Immature natural killer cell (primary cell): ENCODE measurements at regions not wholly inside any gene's neighbourhood (a gene's known extent, or its start where the extent isn't known, plus 50 kb on each side); places are given as distances from the start of the nearest gene placed in this dataset.

Experiments used
- DNase-seq, 3 donors: peaks; one replicate each; pipeline ENCODE4 v3.0.0; 2022; ENCODE audit warnings: mixed read lengths in 1 of 3
- H3K27ac Mint-ChIP-seq, 6 donors: one replicate each; pipeline ENCODE4 v1.8.0; 2020; ENCODE audit warnings: mixed read lengths in 6 of 6, mild to moderate bottlenecking in 5 of 6, inconsistent platforms in 4 of 6, moderate library complexity in 3 of 6
- H3K27me3 Mint-ChIP-seq, 3 donors: one replicate each; pipeline ENCODE4 v1.8.0; 2020 to 2021; ENCODE audit warnings: low read depth in 3 of 3, mild to moderate bottlenecking in 3 of 3, mixed read lengths in 3 of 3, moderate library complexity in 3 of 3, inconsistent platforms in 1 of 3
- H3K36me3 Mint-ChIP-seq, 3 donors: one replicate each; pipeline ENCODE4 v1.8.0; 2020; ENCODE audit warnings: mixed read lengths in 3 of 3, inconsistent platforms in 2 of 3, mild to moderate bottlenecking in 2 of 3
- H3K4me1 Mint-ChIP-seq, 2 donors: one replicate each; pipeline ENCODE4 v1.8.0; 2020; ENCODE audit warnings: inconsistent platforms in 2 of 2, mild to moderate bottlenecking in 2 of 2, mixed read lengths in 2 of 2, moderate library complexity in 1 of 2
- H3K4me3 Mint-ChIP-seq, 5 donors: one replicate each; pipeline ENCODE4 v1.8.0; 2020; ENCODE audit warnings: mild to moderate bottlenecking in 5 of 5, mixed read lengths in 5 of 5, inconsistent platforms in 3 of 5, moderate library complexity in 3 of 5
- H3K9me3 Mint-ChIP-seq, 6 donors: one replicate each; pipeline ENCODE4 v1.8.0; 2020; ENCODE audit warnings: mild to moderate bottlenecking in 6 of 6, mixed read lengths in 6 of 6, inconsistent platforms in 4 of 6, moderate library complexity in 3 of 6

DNA sequence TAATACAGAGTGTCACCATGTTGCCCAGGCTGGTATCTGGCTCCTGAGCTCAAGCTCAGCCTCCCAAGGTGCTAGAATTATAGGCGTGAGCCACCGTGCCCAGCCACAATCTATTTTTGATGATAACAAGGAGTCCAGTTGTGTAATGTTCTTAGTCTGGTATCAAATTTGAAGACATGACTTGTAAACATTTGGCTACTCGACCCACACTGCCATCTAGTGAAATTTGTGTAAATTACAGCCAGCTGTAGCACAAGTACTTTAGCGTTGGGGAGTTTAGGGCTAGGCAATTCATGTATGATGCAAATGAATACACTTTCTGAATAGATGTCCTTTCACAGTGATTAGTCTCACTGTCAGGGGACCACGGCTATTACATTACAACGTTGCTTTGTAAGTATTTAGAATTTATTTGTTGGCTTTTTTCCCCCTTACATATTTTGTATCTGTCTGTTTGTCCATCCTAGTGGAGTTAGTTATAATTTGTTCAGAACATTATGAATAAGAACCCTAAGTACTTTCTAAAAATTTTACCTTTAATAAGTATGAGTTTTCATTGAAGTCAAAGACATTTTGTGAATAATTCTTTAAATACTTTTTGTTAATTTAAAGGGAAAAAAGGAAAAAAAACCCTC lies 139.7 kb downstream of the PRDM13 start:
- no peak overlapping the region for H3K4me3 Mint-ChIP-seq
- H3K27ac Mint-ChIP-seq = no peak overlapping the region
- H3K36me3 Mint-ChIP-seq = no peaks in the 10 kb centered on the region
- H3K4me1 Mint-ChIP-seq = no peaks in the 10 kb centered on the region
- H3K27me3 Mint-ChIP-seq = peaks cover 0 to 14% (median 13%) of the 10 kb centered on the region in 3 donors
- peaks cover 0 to 2% (median 0%) of the 10 kb centered on the region in 6 donors for H3K9me3 Mint-ChIP-seq
- DNase-seq = peak; percentile 41 to 52 (median 46)

DNA sequence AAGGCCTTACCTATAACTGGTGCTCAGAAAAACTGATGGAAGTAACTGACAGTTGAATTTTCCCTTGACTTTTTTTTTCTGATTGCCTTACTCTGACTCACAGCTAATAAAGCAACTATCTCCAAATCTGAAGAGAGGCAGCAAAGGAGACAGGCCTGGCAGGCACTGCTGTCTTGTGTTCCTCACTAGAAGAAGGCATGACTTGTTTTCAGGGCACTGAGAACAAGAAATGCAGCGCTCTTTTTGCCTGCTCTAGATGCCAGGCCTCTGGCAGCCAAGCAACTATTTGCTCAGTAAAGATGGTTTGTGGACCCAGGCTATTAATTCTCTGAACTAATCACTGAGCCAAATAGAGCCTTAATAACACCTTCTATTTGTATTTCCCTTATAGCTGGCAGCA lies 155.1 kb downstream of the PRDM13 start:
- H3K4me3 Mint-ChIP-seq = no peak overlapping the region

DNA sequence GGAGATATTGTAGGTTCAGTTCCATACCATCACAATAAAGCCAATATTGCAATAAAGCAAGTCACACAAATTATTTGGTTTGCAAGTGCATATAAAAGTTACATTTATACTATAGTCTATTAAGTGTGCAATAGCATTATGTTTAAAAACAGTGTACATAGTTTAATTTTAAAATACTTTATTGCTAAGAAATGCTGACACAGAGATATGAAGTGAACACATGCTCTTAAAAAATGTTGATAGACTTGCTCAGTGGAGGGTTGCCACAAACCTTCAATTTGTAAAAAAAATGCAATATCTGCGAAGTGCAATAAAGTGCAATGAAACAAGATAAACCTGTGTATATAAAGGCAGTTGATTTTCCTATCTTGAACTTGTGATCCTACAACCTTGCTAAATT lies 161.5 kb downstream of the PRDM13 start:
- H3K4me3 Mint-ChIP-seq = no peak overlapping the region
- peaks cover 0 to 4% (median 0%) of the 10 kb centered on the region in 3 donors for H3K27me3 Mint-ChIP-seq
- H3K4me1 Mint-ChIP-seq = no peaks in the 10 kb centered on the region
- peaks cover 0 to 7% (median 0%) of the 10 kb centered on the region in 6 donors for H3K9me3 Mint-ChIP-seq
- no peaks in the 10 kb centered on the region for H3K36me3 Mint-ChIP-seq
- H3K27ac Mint-ChIP-seq = no peak overlapping the region
- no peak for DNase-seq

More for the DNA sequence above, 155.1 kb downstream of the PRDM13 start:
- Mint-ChIP-seq H3K36me3 (no peaks in the 10 kb centered on the region), H3K27me3 (peaks cover 0 to 5% (median 0%) of the 10 kb centered on the region in 3 donors), H3K4me1 (no peaks in the 10 kb centered on the region), H3K27ac (no peak overlapping the region), H3K9me3 (peaks cover 0 to 5% (median 0%) of the 10 kb centered on the region in 6 donors)
- DNase-seq = no peak

DNA sequence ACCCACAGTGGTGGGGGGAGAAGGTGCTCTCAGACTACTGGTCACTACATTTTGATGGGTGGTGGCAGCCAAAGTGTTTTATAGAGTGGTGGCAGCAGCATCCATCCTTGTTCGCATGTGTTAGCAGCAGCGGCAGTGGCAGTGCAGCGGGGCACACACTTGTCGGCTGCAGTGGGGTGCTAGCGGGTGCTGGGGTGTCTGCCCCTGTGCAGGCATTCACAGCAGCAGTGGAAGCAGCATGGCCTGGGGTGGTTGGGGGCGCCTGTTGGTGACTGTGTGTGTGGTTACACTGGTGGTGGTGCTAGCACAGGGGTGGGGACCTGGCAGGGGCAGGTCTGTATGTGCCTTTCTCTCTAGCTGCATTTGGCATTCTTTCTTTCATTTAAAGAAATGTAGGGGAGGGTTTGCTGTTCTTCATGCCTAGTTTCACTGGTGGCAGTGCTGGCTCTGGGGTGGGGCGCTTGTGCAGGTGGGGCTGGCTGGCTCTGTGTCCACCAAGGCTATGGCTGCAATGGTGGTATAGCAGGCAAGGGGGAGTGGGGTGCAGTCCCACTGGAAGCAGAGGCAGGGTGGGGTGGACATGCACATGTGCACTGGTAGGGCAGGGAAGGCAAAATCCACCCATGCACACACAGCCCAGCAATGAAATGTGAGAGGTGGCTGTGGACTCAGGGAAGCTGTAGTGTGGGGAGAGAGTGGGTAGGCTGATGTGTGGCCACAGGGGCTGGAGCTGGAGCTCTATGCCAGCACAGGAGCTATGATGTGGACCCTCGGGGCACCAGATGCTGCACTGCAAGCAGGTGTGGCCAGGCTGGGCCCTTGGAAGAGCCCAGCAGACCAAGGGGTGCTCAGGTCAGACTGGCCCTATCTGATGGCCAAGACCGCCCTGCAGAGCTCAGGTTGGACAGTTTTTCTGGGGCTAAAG lies 173.3 kb downstream of the PRDM13 start:
- Mint-ChIP-seq H3K36me3 (no peaks in the 10 kb centered on the region), H3K27me3 (peaks cover 1 to 12% (median 2%) of the 10 kb centered on the region in 3 donors), H3K4me1 (no peaks in the 10 kb centered on the region), H3K27ac (no peak overlapping the region), H3K4me3 (no peak overlapping the region), H3K9me3 (peaks cover 0 to 1% (median 0%) of the 10 kb centered on the region in 6 donors)
- DNase-seq = no peak

DNA sequence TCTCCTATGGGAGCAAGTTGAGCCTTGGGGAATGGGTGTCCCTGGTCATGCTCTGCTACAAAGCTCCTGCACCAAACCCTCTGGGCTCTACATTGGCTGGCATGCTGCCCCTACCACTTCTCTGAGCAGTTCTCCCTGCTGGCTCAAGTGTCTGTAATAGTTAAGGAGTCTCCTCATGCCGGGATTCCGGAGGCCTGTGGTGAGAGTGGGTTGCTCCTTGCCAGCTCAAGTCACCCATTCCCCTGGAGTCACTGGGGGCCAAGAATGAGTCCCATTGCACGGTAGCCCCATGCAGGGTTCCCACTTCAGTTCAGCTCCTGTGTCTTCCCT lies 173.9 kb downstream of the PRDM13 start:
- H3K27me3 Mint-ChIP-seq = peaks cover 1 to 13% (median 2%) of the 10 kb centered on the region in 3 donors
- H3K9me3 Mint-ChIP-seq = peaks cover 0 to 1% (median 0%) of the 10 kb centered on the region in 6 donors
- DNase-seq = no peak
- H3K4me1 Mint-ChIP-seq = no peaks in the 10 kb centered on the region
- H3K27ac Mint-ChIP-seq = no peak overlapping the region
- no peak overlapping the region for H3K4me3 Mint-ChIP-seq
- H3K36me3 Mint-ChIP-seq = no peaks in the 10 kb centered on the region

DNA sequence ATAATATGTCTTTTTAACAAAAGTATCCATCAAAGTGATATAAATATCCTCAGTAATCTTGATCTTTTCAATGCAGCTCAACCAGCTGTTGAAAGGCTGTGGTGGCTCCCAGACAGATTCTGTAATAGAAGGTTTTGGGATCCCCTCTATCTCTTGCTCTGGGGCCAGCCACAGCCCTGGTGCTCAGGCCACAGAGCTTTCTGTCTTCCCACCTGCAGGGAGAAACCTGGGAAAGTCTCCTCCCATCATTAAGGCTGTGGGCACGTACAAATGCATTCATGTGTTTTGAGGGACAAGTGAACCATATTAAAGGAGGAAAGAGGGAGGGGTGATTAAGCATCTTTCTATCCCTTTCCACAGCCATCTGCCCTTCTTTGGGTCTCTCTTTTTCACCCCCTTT lies 183.1 kb downstream of the PRDM13 start:
- Mint-ChIP-seq H3K9me3 (no peaks in the 10 kb centered on the region), H3K27ac (no peak overlapping the region), H3K4me3 (no peak overlapping the region), H3K36me3 (no peaks in the 10 kb centered on the region), H3K4me1 (no peaks in the 10 kb centered on the region), H3K27me3 (peaks cover 2 to 16% (median 4%) of the 10 kb centered on the region in 3 donors)
- DNase-seq = no peak

DNA sequence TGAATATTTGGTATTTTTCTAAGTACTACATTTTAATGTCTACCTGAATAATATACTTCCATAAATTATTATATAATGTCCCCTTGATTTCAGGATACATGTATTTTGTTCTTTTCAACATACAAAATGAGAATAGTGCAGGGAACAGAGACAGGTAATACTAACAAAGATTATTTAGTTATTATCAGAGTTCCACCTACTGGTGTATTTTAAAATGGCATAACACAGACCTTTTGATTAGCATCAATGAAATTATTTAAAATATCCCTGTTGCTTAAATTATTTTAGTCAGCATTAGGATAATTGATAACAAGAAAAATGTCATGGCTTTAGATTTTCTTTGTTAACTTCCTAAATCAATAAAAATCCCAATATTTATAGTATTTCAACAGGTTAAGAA lies 184.0 kb downstream of the PRDM13 start:
- H3K9me3 Mint-ChIP-seq = no peaks in the 10 kb centered on the region
- no peak overlapping the region for H3K4me3 Mint-ChIP-seq
- no peak for DNase-seq
- peaks cover 2 to 19% (median 3%) of the 10 kb centered on the region in 3 donors for H3K27me3 Mint-ChIP-seq
- no peaks in the 10 kb centered on the region for H3K36me3 Mint-ChIP-seq
- H3K4me1 Mint-ChIP-seq = no peaks in the 10 kb centered on the region
- H3K27ac Mint-ChIP-seq = no peak overlapping the region

DNA sequence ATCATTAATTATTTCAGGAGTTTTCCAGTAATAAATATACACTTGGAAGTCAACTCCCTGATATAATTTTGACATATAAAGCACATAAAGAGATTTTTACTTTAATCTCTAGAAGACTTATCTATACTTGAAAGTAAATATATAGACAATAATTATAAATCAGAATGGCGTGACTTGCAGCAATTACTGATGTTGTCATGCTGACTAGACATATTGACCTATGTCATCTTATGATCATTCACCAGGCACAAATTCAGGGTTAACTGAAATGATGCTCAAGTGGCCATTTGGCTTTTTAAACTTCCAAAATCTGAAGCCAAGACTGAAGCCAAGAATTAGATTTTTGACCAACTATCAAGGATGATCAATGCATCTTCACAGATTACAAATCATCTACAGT lies 192.2 kb downstream of the MCHR2 start:
- H3K9me3 Mint-ChIP-seq = no peaks in the 10 kb centered on the region
- no peak overlapping the region for H3K27ac Mint-ChIP-seq
- no peaks in the 10 kb centered on the region for H3K4me1 Mint-ChIP-seq
- no peak for DNase-seq
- peaks cover 0 to 6% (median 3%) of the 10 kb centered on the region in 3 donors for H3K27me3 Mint-ChIP-seq
- no peaks in the 10 kb centered on the region for H3K36me3 Mint-ChIP-seq
- H3K4me3 Mint-ChIP-seq = no peak overlapping the region

DNA sequence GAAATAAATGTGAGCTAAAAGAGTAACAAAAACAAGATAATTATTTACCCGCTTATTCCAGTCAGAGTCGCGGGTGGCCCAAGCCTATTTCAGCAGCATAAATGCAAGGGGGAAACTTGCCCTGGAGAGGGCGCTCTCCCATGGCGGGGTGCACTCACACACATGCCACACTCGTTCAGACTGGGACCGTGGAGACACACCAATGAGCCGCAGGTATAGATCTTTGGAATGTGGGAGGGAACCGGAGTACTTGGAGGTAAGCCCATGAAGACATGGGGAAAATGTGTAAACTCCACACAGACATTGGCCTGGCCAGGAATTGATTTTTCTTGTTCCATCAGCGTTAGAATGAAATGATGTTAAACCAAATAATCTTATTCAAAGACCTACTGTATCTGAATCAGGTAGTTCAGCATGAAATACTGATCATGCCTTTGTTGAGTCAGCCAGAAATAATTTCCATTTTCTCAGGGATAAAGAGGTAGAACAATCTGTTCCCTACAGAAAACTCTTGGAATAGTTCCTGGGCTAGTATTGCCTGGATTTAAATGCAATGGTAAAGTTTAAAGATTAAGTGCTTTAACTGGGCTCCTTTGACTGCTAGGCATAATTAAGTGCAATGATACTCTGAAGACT lies 191.5 kb downstream of the MCHR2 start:
- Mint-ChIP-seq H3K36me3 (no peaks in the 10 kb centered on the region), H3K27me3 (peaks cover 0 to 7% (median 3%) of the 10 kb centered on the region in 3 donors), H3K4me1 (no peaks in the 10 kb centered on the region), H3K9me3 (no peaks in the 10 kb centered on the region), H3K4me3 (no peak overlapping the region), H3K27ac (no peak overlapping the region)
- no peak for DNase-seq

DNA sequence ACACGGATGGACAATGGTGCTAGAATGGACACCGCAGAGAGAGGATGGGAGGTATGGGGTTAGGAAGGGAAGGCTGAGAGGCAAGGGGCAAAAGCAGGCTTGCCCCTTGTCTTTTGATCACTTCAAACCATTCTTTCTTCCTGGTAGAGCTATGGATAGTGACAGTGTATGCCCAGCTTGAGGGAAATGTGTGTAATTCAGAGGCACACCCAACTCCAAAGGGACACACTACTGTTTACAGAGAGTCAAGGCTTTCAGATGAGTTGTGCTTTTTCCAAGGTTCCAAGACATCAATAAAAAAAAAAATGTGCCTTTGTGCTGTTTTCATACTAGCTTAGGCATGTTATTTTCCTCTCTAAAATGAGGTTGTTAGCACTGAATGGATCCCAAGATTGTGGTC lies 185.0 kb downstream of the MCHR2 start:
- DNase-seq = no peak
- Mint-ChIP-seq H3K27ac (no peak overlapping the region), H3K27me3 (peaks cover 1 to 14% (median 4%) of the 10 kb centered on the region in 3 donors), H3K9me3 (peaks cover 0 to 7% (median under 1%) of the 10 kb centered on the region in 6 donors), H3K4me1 (no peaks in the 10 kb centered on the region), H3K4me3 (no peak overlapping the region), H3K36me3 (no peaks in the 10 kb centered on the region)

DNA sequence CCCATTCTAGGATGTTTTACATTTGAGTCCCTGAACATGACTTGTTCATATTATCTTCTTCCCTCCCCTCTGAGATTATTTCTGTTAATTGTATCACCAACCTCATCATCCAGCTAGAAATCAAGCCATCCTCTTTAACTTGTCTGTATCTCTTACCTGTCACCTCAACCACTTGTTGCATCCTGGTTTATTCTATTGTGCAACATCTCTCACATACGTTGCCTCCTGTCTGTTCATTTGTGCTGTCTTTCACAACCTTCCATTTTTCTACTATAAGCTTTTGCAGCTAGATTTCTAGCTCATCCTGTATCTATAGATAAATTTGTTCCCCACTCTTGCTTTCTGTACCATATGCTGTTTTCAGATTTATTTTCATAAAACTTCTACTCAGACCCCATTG lies 183.7 kb downstream of the MCHR2 start:
- no peak overlapping the region for H3K27ac Mint-ChIP-seq
- peaks cover 1 to 14% (median 3%) of the 10 kb centered on the region in 3 donors for H3K27me3 Mint-ChIP-seq
- H3K4me3 Mint-ChIP-seq = no peak overlapping the region

DNA sequence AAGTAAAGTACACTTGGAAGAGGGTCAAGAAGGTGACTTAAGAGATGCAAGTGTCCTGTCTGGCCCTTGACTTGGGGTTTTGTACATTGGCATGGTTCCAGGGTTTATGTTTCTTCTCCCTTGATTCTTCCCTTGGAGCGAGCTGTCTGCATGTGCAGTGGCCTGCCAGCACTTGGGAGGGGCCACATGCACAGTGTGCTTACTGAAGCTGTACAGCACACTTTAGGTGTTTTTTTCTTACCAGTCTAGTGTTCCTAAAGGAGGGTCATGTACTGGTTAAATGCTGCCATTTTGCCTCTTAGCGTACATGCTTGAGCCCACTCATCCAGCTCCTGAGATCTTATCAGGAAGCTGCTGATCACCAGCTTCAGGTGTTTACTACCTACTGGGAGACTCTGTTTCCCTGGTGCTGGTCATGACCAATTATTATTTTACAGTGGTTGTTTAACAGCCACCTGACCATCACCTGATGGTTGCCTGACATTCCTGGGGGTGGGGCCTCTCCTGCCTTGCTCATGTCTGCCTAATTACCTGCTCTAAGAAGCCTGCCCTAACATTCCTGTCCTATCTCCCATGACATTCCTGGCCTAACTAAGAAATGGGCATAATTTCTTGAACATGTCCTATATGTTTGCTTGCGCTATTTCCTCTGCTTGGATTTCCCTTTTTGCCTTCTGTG lies 182.9 kb downstream of the MCHR2 start:
- H3K4me3 Mint-ChIP-seq = no peak overlapping the region
- H3K9me3 Mint-ChIP-seq = peaks cover 0 to 7% (median 1%) of the 10 kb centered on the region in 6 donors

More for the DNA sequence above, 183.7 kb downstream of the MCHR2 start:
- H3K36me3 Mint-ChIP-seq = no peaks in the 10 kb centered on the region
- DNase-seq = no peak
- no peaks in the 10 kb centered on the region for H3K4me1 Mint-ChIP-seq
- H3K9me3 Mint-ChIP-seq = peaks cover 0 to 7% (median under 1%) of the 10 kb centered on the region in 6 donors

DNA sequence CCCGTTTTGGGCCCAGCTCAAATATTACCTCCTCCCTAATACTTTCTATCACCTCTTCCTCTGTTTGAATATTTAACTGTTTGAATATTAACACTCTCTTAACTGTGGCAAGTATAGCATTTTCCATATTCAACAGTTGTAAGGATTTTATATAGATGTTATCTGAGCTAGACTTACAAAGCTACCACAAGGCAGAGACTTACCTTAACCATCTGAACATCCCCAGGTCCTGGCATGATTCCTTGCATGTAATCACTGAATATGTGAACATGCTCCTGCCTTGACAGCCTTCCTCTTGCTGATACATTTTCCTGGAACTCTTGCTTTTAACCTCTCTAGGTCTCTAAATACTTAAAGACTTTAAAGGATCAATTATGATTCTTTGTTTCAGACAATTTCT lies 182.4 kb downstream of the MCHR2 start:
- H3K4me3 Mint-ChIP-seq = no peak overlapping the region
- H3K9me3 Mint-ChIP-seq = peaks cover 0 to 7% (median 1%) of the 10 kb centered on the region in 6 donors
- DNase-seq = no peak
- peaks cover 1 to 12% (median 3%) of the 10 kb centered on the region in 3 donors for H3K27me3 Mint-ChIP-seq
- H3K36me3 Mint-ChIP-seq = no peaks in the 10 kb centered on the region
- no peak overlapping the region for H3K27ac Mint-ChIP-seq
- H3K4me1 Mint-ChIP-seq = no peaks in the 10 kb centered on the region

More for the DNA sequence above, 182.9 kb downstream of the MCHR2 start:
- Mint-ChIP-seq H3K27ac (no peak overlapping the region), H3K36me3 (no peaks in the 10 kb centered on the region), H3K27me3 (peaks cover 1 to 12% (median 3%) of the 10 kb centered on the region in 3 donors), H3K4me1 (no peaks in the 10 kb centered on the region)
- DNase-seq = no peak
